Fibroblast of pulmonary artery (primary cell): ENCODE measurements at regions not wholly inside any gene's neighbourhood (a gene's known extent, or its start where the extent isn't known, plus 50 kb on each side); places are given as distances from the start of the nearest gene placed in this dataset.

ENCODE experiments used
- DNase-seq: peaks from one replicate; pipeline ENCODE4 v3.0.0-alpha.2; 2010; ENCODE audit warnings: low read depth
- H3K4me3 ChIP-seq: replicated peaks from 2 replicates; pipeline ENCODE4 v1.5.1; 2011; ENCODE audit warnings: low read depth, mild to moderate bottlenecking, control low read depth, low read length, moderate library complexity
- CTCF ChIP-seq: IDR thresholded peaks from 2 replicates; pipeline ENCODE4 v1.5.1; 2011; ENCODE audit warnings: mild to moderate bottlenecking, control low read depth, low read length, inconsistent platforms; ENCODE audit errors: missing control alignments

GRCh38 chr20:61025536-61025935 lies 226.5 kb upstream of the CDH4 start:
- TF ChIP-seq CTCF, result no peak

GRCh38 chr20:61026173-61026572 lies 225.9 kb upstream of the CDH4 start:
- TF ChIP-seq CTCF, result no peak
- DNase-seq, result no peak
- H3K4me3 ChIP-seq, result no peak overlapping the region

More at GRCh38 chr20:61025536-61025935, 226.5 kb upstream of the CDH4 start:
- no peak overlapping the region for H3K4me3 ChIP-seq
- no peak for DNase-seq

- DNase-seq, result no peak
- no peak for TF ChIP-seq CTCF
These were observed 225.3 kb upstream of the CDH4 start for GRCh38 chr20:61026731-61027130.

GRCh38 chr20:61027218-61027617 lies 224.8 kb upstream of the CDH4 start:
- DNase-seq, result no peak
- H3K4me3 ChIP-seq, result no peak overlapping the region
- no peak for TF ChIP-seq CTCF

More at GRCh38 chr20:61026731-61027130, 225.3 kb upstream of the CDH4 start:
- no peak overlapping the region for H3K4me3 ChIP-seq

- H3K4me3 ChIP-seq, result no peak overlapping the region
- TF ChIP-seq CTCF, result no peak
These were observed 221.9 kb upstream of the CDH4 start for GRCh38 chr20:61030130-61030529.

GRCh38 chr20:61031101-61031830 lies 220.8 kb upstream of the CDH4 start:
- no peak overlapping the region for H3K4me3 ChIP-seq
- no peak for TF ChIP-seq CTCF
- DNase-seq, result no peak

More at GRCh38 chr20:61030130-61030529, 221.9 kb upstream of the CDH4 start:
- DNase-seq, result no peak

GRCh38 chr20:61037498-61037897 lies 214.6 kb upstream of the CDH4 start:
- no peak for DNase-seq
- TF ChIP-seq CTCF, result no peak
- no peak overlapping the region for H3K4me3 ChIP-seq
